CD4-positive, alpha-beta T cell treated with Interleukin-15 for 1 hour (primary cell): ENCODE measurements at regions not wholly inside any gene's neighbourhood (a gene's known extent, or its start where the extent isn't known, plus 50 kb on each side); places are given as distances from the start of the nearest gene placed in this dataset.

Source experiments
- DNase-seq: peaks from one replicate; pipeline ENCODE4 v3.0.0-alpha.2; 2020

DNA sequence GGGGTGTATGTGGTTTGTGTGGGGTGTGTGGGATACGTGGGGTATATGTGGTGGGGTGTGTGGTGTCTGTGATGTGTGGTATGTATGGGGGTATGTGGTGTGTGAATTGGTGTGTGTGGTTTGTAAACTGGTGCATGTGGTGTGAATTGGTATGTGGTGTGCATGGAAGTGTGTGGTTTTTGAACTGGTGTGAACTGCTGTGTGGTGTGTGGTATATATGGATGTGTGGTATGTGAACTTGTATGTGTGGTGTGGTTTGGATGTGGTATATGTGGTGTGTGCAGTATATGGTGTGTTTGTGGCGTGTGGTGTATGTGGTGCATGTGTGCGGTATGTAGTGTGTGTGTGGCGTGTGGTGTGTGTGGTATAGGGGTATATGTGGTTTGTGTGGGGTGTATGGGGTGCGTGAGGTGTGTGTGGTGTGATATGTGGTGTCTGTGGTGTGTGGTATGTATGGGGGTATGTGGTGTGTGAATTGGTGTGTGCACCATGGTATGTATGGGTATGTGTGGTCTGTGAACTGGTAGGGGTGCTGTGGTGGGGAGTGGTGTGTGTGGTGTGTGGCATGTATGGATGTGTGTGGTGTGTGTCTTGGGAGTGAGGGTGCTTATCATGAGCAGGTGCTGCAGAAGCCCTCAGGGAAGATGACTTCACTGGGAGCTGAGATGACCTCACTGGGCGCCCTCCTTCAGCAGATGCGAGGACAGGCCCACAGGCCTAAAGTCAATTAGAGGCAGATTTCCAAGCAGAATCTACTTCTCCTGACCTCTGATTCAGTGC lies 209.6 kb upstream of the TNP1 start:
- DNase-seq = no peak

DNA sequence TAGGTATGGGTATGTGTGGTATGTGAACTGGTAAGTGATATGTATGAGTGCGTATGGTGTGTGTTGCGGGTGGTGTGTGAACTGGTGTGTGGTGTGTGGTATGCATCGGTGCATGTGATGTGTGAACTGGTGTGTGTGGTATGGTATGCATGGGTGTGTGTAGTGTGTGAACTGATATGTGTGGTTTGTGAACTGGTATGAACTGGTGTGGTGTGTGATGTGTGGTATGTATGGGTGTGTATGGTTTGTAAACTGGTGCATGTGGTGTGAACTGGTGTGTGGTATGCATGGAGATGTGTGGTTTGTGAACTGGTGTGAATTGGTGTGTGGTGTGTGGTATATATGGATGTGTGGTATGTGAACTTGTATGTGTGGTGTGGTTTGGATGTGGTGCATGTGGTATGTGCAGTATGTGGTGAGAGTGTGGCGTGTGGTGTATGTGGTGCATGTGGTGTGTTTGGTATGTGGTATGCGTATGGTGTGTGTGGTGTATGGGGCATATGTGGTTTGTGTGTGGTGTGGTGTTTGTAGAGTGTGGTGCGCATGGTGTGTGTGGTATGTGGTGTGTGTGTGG lies 208.9 kb upstream of the TNP1 start:
- DNase-seq = no peak

DNA sequence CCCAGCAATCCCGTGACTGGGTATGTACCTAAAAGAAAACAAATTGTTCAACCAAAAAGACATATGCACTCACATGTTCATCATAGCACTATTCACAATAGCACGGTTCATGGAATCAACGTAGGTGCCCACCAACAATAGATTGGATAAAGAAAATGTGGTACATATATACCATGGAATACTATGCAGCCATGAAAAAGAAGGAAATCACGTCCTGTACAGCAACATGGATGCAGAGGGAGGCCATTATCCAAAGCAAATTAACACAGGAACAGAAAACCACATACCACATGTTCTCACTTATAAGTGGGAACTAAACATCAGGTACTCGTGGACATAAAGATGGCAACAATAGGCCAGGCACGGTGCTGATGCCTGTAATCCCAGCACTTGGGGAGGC lies 207.9 kb upstream of the TNP1 start:
- DNase-seq = no peak

DNA sequence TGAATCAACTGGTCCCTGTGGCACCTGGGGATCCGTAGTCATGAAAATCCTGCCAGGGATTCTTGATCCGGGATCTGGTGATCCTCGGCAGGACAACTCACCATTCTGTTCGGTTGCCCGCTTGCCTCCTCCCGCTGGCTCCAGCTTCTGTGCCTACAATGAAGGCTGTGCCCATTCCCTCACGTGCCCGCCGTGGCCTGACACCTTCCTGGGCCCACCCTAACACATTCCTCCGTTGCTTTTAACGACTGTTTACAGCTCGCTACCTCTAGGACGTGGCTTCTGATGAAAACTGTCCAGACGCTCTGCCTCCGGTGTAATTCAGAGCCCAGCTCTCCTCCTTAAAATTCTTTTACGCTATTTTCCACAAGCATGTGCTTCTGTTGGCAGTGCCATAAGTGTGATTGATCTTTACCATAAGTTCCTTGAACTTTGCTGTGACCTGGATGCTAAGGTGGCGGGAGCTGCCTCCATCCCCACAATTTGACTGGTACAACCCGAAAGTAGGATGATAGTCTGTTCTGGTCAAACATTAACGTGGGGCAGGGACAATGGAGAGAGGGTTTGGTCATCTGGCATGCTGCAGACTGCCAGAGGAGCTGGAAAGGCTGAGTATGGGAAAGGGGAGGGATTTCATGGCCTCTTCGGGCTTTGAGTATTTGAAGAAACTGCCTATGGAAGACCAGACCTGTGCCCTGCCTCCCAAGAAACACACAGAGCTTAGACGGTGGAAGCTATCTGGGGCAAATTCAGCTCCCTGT lies 206.8 kb upstream of the TNP1 start:
- DNase-seq = no peak

DNA sequence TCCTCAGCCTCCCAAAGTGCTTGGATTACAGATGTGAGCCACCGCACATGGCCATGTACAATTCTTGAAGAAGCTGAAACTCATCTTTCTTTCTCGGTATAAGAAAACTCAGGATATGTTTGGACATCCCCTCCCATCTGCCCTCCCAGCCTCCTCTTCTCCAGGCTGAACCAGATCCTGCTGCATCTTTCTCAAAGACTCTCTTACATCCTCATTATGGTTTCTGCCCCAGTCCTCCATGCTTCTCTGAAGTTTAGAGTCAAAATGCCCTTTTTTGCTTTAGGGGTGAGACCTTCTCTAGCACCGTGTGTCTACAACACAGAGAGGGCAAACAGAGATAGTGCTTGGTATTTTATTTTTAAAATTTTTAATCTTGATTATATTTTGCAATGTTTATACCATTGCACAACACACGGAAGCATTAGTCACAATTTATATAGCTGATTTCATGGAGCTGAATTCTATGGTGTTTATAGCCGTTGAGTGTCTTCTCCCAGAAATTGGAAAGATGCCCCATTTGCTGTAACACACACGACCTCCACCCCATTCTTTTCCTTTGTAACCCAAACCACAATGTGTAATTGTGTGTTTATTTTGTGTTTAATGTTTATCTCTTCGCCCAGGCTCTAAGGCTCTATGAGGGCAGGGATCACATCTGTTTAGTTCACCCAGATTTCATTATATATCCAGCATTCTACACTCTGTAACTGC lies 206.0 kb upstream of the TNP1 start:
- DNase-seq = no peak

DNA sequence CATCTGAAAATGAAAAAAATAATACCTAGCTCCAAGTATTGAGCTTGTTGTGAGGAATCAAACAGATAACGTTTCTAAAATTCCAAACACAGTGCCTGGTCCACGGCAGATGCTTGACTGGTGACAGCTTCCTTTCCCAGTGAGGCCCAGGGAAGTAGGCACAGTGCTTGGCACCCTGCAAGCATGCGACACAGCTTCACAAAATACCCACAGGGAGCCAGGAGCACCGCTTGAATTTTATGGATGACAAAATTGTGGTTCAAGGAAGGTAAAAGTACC lies 205.1 kb upstream of the TNP1 start:
- DNase-seq = no peak

DNA sequence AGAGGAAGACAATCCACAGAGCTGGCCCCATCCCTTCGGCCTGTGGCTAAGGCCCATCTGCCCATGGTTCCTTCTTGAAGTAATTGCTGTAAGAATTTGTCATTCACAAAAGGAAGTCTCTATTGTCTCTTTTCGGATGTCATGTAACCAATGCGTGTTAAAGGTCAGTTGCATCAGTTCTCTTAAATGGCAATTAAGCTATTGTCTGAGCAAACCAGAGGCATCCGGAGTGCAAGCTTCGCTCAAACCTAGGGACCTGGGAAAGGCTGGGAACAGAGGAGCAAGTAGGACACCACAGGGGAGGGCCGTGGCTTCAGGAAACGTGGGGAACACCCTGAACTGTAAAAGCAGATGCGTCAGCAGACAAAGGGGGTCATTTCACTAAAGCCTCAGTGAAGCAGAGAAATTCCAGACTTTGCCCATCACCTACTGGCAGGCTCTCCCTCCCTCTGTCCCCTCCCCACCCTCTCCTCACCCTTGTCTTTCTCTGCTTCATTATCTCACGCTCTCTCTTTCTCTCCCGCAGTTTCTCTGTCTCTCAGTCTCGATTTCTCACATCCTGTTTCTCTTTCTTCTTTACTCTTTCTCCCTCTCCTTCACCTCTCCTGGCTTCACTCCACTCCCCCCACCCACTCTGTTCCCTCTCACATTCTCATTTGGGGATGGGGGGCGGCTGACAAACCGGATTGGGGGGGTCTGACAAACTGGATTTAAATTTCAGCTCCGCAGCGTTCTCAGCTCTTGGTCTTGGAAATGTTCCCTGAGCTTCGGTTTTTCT lies 204.6 kb upstream of the TNP1 start:
- DNase-seq = no peak

DNA sequence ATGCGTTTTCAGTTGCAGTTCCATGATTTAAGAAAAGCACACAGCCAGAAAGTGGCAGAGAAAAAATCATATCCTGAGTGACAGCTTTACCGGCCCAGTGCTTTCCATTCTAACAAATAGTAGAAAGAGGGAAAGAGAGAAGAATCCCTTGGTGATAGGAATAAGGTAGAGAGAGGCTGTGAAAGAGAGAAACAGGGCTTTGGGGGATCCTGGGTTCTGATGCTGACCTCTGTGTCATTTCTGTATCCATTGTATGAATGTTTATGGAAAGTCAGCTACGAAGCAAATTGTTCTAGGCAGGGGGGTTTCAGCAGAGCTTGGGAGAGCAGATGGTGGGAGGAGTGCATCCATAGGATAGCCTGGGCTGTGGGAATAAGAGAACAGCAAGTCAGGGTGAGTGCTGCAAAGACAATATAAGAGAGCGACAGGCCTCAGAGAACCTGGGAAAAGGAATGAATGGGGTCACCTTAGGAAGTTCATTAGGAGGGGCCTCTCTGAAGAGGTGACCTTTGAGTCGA lies 203.4 kb upstream of the TNP1 start:
- no peak for DNase-seq

DNA sequence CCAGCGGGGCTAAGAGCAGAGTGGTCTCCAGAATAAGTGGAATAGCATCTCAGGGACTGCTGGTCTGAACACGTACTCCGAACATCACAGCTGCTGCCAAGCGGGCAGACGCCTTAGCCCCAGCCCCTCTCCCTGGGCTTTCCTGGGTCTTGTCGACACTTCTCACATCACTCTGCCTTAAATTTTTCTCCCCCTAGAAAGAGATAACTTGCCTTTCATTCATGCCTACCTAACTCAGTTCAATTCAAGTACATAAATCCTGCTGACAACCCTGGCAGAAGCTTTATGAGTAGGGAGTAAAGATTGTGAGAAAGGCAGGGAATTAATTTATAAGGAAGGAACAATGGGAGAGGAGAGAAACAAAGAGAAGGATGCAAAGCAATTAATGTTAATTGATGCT lies 202.9 kb upstream of the TNP1 start:
- DNase-seq = no peak

DNA sequence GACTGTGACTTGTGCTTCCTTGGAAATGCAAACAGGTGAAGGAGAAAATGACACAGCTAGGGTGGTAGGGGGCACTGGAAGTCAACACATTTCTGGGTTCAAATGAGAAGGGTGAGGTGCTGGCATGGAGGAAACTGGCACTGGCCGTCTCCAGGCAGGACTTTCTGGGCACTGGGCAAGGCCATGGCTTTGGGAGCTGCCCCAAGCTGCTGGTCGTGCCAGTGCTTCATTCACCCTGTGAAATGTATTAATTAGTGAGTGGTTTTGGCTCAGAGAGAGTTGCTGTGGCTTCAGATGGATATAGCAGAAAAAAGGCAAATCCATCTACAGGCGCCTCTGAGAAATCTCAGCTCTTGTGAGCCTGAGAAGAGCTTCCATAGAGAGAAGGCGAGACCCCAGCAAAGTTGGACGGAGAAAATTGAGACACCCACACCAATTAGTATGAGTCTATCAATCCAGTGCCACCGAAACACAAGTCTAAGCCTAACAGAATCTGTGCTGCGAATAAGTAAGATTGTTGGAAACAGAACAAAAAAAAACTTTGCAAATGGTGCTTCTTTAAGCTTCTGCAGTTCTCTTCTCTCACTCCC lies 202.1 kb upstream of the TNP1 start:
- DNase-seq = no peak

DNA sequence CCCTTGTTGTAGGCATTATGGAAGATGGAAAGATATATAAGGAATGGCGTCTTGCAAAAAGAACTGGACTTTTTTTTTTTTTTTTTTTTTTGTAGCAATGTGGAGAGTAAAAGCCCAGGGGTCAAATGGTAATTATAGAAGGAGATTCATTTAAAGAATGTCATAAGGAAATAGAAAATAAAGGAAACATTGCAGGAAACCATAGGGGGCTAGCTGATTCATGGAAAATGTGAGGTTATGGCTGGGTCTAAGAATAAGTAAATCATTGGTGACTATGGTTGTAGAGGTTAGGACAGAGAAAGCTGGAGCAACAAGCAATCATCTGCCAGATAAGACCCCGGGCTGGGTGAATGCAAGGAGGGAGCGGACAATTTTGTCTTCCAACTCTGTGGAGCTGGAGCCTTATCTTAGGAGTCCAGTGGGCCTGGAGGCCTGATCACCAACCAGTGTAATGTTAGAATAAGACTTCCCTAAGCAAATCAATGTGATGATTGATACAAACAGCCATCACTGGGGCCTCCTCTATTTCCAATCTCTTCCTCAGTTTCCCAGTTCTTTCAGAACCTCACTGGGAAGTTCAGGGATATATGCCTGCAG lies 201.2 kb upstream of the TNP1 start:
- DNase-seq = no peak

DNA sequence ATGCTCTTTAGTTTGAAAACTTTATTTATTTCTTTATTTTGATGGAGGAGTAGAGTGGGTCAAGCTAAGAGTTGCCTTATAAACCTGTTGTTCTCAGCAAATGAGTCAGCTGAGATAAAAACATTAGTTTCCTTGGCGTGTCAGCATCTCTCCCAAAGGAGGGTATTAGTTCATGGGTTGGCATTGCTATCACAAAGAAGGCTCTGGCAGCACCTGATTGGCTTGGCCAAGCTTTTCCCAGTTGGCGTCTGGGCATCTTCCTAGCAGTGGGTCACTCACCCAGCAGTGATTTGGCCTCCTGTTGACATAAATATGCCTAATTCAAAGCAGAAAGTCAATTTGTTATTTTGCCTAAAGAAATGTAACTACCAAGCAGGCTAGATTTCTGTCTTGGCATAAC lies 200.7 kb upstream of the TNP1 start:
- no peak for DNase-seq

DNA sequence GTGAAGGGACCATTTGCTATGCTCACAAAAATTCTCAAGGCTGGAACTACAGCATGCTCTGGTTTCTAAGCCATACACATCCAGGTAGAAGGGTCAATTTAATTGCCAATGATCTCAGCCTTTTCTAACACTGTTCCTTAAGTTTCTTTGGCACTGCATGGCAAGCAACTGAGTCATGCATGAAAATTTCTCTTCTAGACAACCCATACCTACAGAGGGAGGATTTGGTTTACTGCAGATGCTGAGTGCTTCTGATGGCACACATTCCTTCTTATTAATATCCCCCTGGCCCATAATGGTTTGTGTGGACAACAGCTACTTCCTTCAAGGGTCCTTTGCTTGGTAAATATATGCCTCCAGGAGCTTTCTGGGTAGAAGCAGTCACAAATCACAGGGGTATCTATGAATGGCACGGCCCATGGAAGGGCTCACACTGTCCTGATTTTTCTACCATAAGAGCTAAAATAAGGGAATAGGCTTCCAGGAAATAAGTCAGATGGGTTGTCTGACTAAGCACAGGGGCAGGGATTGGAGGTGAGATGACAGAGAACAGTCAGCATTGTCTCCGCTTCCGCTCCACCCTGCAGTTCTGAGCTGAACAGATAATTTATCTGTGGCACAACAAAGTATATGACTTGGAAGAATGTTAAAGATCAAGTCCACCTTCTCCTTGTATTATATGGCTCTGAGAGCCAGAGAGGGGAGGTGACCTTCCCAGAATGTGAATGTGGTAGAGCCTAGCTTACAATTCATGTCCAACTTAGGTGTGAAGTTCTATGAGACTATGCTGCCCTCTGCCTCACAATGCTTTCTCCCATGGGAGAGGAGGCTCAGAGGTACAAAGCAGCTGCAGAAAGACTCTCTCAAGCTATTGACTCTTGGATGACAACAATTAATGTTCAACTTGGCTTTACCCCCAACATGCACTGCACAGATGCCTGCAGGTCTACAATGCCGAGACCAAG lies 199.2 kb upstream of the TNP1 start:
- no peak for DNase-seq

DNA sequence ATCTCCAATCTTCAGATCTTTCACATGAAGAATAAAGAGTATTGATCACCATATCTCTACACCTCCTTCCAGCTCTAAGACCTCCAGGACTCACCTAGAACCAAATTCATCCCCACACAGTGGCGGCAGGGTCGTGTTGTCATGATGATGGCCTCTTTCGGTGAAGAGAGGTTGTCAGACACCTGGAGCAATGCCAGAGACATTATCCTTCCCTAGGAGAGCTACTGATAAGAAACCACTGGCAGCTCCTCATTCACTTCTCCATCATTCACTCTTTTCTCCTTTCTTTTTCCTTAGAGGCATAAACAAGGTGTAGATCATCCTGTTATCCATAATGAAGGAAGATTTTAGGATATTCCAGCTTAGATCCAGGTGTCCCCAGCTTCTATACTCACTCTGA lies 197.9 kb upstream of the TNP1 start:
- DNase-seq = no peak

DNA sequence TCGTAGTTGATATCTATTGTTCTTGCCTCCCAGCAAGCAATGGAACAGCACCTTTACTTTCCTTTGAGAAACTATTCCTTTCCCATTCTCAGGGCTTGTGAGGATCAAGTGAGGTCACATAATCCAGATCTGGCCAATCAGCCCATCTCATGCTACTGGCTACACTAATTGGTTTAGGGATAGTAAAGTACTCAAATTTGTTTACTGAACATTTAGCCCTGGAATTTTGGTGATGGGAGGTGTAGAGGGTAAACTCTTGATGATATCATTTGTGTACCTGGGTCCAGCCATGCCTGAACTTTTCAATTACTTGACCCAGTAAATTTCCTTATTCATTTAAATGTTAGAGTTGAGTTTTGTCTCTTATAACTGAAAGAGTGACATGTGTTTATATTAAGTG lies 195.8 kb upstream of the TNP1 start:
- DNase-seq = no peak

DNA sequence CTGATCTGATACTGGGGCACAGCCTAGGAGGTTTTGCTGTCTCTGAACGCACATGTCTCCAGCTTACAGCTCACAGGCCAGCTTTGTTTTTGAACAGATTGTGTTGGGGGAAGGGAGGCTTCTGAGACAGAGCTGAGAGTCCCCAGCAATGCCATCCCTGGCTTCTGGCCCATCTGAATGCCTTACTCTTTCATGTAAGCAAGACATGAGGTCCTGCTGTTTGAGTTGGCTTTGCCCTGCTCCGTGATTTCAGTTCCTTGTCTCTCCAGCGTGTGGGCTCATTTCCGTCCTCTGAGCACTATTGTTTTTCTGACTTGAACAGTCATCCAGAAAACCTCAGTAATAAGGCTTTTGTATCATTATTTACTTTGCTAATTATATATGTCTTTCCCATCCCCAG lies 194.9 kb upstream of the TNP1 start:
- DNase-seq = no peak

DNA sequence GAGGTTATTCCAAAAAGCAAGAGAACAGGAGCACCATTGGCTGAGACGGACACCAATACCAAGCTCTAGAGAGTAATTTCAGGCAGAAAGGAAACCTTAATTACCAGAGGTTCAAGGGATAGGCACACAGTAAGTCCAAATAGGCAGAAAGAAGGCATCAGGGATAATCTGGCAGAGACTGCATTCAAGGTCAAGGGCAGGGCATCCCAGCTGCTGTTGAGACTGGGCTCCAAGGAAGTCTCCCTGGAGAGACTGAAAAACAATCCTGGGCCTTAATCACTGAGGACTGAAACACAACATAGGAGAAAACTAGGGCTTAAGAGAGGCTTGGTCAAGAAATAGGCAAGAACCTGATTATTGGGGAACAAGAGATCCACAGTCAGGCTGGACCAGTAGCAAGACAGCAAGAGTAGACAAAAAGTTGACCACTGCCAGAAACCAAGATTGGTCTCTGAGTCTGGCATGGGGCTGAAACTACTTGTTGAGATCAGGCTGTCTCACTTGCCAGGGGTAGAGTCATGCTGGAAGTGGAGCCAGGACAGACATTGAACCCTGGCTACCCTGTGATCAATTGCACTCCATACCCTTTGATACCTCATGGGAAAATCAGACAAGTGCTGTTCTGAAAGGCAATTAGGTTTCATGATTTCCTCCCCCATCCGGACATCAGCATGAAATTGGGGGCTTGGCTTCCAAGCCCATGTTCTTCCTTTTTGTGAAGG lies 193.2 kb upstream of the TNP1 start:
- DNase-seq = no peak

DNA sequence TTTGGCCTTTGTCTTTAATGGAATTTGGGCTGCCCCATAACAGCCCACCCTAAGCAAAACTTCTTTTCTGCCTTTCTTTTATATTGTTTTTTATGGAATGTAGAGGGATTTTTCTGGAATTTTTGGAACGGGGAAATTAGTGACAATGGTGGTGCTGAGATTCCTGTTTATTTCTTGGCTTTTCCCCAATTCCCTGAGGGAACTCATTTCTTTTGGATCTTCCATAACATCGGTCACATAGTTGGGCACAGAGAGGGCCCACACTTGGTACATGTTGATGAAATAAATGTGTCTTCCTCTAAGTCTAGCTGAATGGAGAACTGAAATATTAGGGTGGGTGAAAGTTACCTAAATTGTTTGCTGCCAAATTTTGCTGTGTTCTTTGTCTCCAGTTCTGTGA lies 191.6 kb upstream of the TNP1 start:
- DNase-seq = no peak

DNA sequence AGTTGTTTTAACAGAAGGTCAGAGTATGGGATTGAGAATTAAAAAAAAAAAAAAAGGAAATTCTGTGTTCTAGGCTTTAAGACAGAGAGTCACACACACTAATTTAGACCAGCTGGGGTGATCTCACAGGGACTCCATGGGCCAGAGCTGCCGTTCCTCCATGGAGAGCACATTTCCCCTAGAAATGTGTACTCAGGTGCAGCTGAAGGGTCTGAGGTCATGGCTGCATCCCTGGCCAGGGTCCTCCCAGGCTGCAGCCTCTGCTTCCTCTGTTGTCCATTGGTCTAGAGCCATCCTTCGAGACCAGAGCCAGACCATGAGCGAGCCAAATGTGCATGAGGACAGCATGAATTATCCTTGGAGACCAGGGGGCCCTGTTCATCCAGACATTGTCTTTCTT lies 190.1 kb upstream of the TNP1 start:
- no peak for DNase-seq

DNA sequence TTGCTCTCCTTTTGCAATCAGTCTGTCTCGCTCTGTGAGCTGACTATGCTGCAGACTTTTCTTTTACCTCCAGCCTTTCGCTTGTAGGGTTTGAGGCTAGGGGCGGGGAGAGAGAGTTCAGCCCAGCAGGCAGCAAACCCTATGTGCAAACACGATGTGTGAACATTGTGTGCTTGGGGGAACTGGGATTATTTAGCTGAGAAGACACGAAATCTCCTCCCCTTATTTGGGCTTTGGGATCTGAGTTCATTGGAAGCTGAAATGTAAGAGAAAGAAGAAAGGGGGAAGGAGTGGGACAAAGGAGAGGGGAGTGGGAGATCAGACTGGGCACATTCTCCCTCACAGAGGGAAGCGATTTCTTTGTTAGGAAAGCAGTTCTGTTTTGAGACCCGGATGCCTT lies 189.6 kb upstream of the TNP1 start:
- DNase-seq = no peak
